ENCODE measurements at regions not wholly inside any gene's neighbourhood (a gene's known extent, or its start where the extent isn't known, plus 50 kb on each side); places are given as distances from the start of the nearest gene placed in this dataset.

GRCh38 chr7:114364151-114364550 lies 50.5 kb upstream of the FOXP2 start:
- Histone ChIP-seq H3K27ac (no peak overlapping the region), H3K27me3 (ENCODE audit: low read depth) (no peaks in the 10 kb centered on the region), H3K9me3 (no peaks in the 10 kb centered on the region), H3K4me3 (no peak overlapping the region), H3K36me3 (no peaks in the 10 kb centered on the region), H3K4me1 (no peaks in the 10 kb centered on the region)
- intact Hi-C loops (cut with DNase I): no loop called here
- ATAC-seq (no peak), DNase-seq (no peak)
- TF ChIP-seq CTCF (IDR thresholded peaks at IDR 0.05): no peak

GRCh38 chr7:114363292-114363691 lies 51.3 kb upstream of the FOXP2 start:
- Histone ChIP-seq H3K27me3 (ENCODE audit: low read depth) (no peaks in the 10 kb centered on the region), H3K27ac (no peak overlapping the region), H3K36me3 (no peaks in the 10 kb centered on the region), H3K9me3 (no peaks in the 10 kb centered on the region), H3K4me3 (no peak overlapping the region), H3K4me1 (no peaks in the 10 kb centered on the region)
- intact Hi-C loops (cut with DNase I): no loop called here
- ATAC-seq (no peak), DNase-seq (no peak)
- no peak for TF ChIP-seq CTCF (IDR thresholded peaks at IDR 0.05)

- Histone ChIP-seq H3K27me3 (ENCODE audit: low read depth) (no peaks in the 10 kb centered on the region), H3K36me3 (no peaks in the 10 kb centered on the region), H3K4me1 (no peaks in the 10 kb centered on the region), H3K4me3 (no peak overlapping the region), H3K27ac (no peak overlapping the region), H3K9me3 (no peaks in the 10 kb centered on the region)
- TF ChIP-seq CTCF (IDR thresholded peaks at IDR 0.05): no peak
- DNase-seq: no peak
- no peak for ATAC-seq
- intact Hi-C loops (cut with DNase I): no loop called here
Observed at GRCh38 chr7:114358911-114359310, 55.7 kb upstream of the FOXP2 start.

DNA sequence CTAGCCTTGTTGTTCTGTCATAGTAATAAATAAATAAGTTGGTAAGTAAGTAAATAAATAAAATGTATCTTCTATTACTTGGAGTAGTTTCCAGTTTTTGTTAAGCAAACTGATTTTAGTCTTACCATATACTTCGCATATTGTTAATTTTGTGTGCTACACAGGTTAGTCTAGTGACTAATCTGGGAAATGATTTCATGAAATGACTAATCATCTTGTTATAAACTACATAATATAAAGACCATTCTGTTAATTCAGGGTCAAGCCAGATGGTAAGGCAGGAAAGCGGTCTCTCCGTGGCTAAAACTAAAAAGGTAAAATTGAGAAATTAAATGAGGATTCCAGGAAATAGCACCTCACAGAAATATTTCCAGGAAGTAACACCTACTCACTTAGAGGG lies 58.5 kb upstream of the FOXP2 start:
- TF ChIP-seq CTCF (IDR thresholded peaks at IDR 0.05): no peak
- ATAC-seq (no peak), DNase-seq (no peak)
- Histone ChIP-seq H3K4me1 (no peaks in the 10 kb centered on the region), H3K9me3 (no peaks in the 10 kb centered on the region), H3K27me3 (ENCODE audit: low read depth) (no peaks in the 10 kb centered on the region), H3K36me3 (no peaks in the 10 kb centered on the region), H3K27ac (no peak overlapping the region), H3K4me3 (no peak overlapping the region)
- intact Hi-C loops (cut with DNase I): no loop called here

DNA sequence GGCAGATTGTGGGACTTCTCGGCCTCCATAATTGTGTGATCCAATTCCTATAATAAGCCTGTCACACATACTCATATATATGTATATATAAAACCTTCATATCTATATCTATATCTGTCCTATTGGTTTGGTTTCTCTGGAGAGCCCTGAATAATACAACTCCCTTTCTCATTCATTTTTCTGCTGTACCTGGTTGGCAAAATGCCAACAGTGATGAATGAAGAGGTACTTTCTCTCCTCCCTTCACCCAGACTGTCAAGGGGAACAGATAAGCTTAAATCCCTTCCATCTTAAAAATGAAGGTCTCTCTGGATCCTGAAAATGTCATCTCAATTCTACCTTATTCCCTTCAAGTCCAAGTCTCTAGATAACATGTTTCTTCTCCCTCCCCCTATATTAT lies 60.3 kb upstream of the FOXP2 start:
- DNase-seq (no peak), ATAC-seq (no peak)
- Histone ChIP-seq H3K4me1 (no peaks in the 10 kb centered on the region), H3K4me3 (no peak overlapping the region), H3K27me3 (ENCODE audit: low read depth) (no peaks in the 10 kb centered on the region), H3K9me3 (no peaks in the 10 kb centered on the region), H3K27ac (no peak overlapping the region), H3K36me3 (no peaks in the 10 kb centered on the region)
- no peak for TF ChIP-seq CTCF (IDR thresholded peaks at IDR 0.05)
- intact Hi-C loops (cut with DNase I): no loop called here

- Histone ChIP-seq H3K27me3 (ENCODE audit: low read depth) (no peaks in the 10 kb centered on the region), H3K4me3 (no peak overlapping the region), H3K27ac (no peak overlapping the region), H3K36me3 (no peaks in the 10 kb centered on the region), H3K4me1 (no peaks in the 10 kb centered on the region), H3K9me3 (no peaks in the 10 kb centered on the region)
- DNase-seq (no peak), ATAC-seq (no peak)
- TF ChIP-seq CTCF (IDR thresholded peaks at IDR 0.05): no peak
- intact Hi-C loops (cut with DNase I): no loop called here
Observed at GRCh38 chr7:114345494-114345893, 69.1 kb upstream of the FOXP2 start.

Data from lower lobe of right lung (tissue), 2 donors.